Astrocyte of the spinal cord (primary cell): ENCODE measurements at regions not wholly inside any gene's neighbourhood (a gene's known extent, or its start where the extent isn't known, plus 50 kb on each side); places are given as distances from the start of the nearest gene placed in this dataset.
"Not testable (repeated sequence)": the region's sequence is repeated elsewhere in the genome, so short reads cannot be mapped to it uniquely, and the experiment has no call there.

Source experiments
- DNase-seq: peaks from one replicate; pipeline ENCODE4 v3.0.0; 2011; ENCODE audit warnings: low read depth, low spot score
- H3K4me3 ChIP-seq: 2 replicates; pipeline ENCODE4 v1.5.1; 2011; ENCODE audit warnings: low read depth, mild to moderate bottlenecking, low read length, moderate library complexity
- CTCF ChIP-seq: IDR thresholded peaks from 2 replicates; pipeline ENCODE4 v1.5.1; 2012; ENCODE audit warnings: low read depth, mild to moderate bottlenecking, low read length, inconsistent platforms
- in situ Hi-C: cut with HindIII; loops from 2 replicates; pipeline ENCODE4 v1.10.0; 2017; ENCODE audit warnings: low sequenced_read_pairs

- in situ Hi-C loops = no loop called here
- no peak for DNase-seq
- TF ChIP-seq CTCF = no peak
- no peak overlapping the region for H3K4me3 ChIP-seq
Measured at GRCh38 chr16:58882292-58882691, 148.2 kb upstream of the GOT2 start.

GRCh38 chr16:58878641-58879040, 144.5 kb upstream of the GOT2 start:
- in situ Hi-C loops, DNase-seq, H3K4me3 ChIP-seq: not testable (repeated sequence)

- TF ChIP-seq CTCF = no peak
- no peak for DNase-seq
- in situ Hi-C loops = no loop called here
- H3K4me3 ChIP-seq = no peak overlapping the region
Measured at GRCh38 chr16:58866935-58867334, 132.8 kb upstream of the GOT2 start.

- in situ Hi-C loops = no loop called here
- no peak for TF ChIP-seq CTCF
- no peak overlapping the region for H3K4me3 ChIP-seq
- DNase-seq = no peak
Measured at GRCh38 chr16:58863761-58864160, 129.6 kb upstream of the GOT2 start.

- in situ Hi-C loops = no loop called here
- TF ChIP-seq CTCF = no peak
- DNase-seq = no peak
- H3K4me3 ChIP-seq = no peak overlapping the region
Measured at GRCh38 chr16:58863042-58863441, 128.9 kb upstream of the GOT2 start.

- TF ChIP-seq CTCF = no peak
- in situ Hi-C loops = no loop called here
- DNase-seq = no peak
Measured at GRCh38 chr16:58862334-58863021, 128.4 kb upstream of the GOT2 start.

GRCh38 chr16:58859958-58860669, 126.0 kb upstream of the GOT2 start:
- no peak overlapping the region for H3K4me3 ChIP-seq
- no peak for DNase-seq
- in situ Hi-C loops = no loop called here
- TF ChIP-seq CTCF = no peak

More at GRCh38 chr16:58862334-58863021, 128.4 kb upstream of the GOT2 start:
- no peak overlapping the region for H3K4me3 ChIP-seq

GRCh38 chr16:58858577-58858976, 124.5 kb upstream of the GOT2 start:
- H3K4me3 ChIP-seq, DNase-seq, in situ Hi-C loops: not testable (repeated sequence)
